H9 (cell line): ENCODE measurements at regions not wholly inside any gene's neighbourhood (a gene's known extent, or its start where the extent isn't known, plus 50 kb on each side); places are given as distances from the start of the nearest gene placed in this dataset.

Experiments used
- DNase-seq: peaks from one replicate; pipeline ENCODE4 v3.0.0-alpha.2; 2017
- H2AFZ ChIP-seq: one replicate; pipeline ENCODE4 v1.6.1; 2013; ENCODE audit warnings: mild to moderate bottlenecking, low read length, control low read depth, moderate library complexity
- H2AK5ac ChIP-seq: 2 replicates; pipeline ENCODE4 v1.6.1; 2013; ENCODE audit warnings: low read length, control low read depth, mixed read lengths; ENCODE audit not compliant: insufficient read length
- H2BK120ac ChIP-seq: one replicate; pipeline ENCODE4 v1.6.1; 2013; ENCODE audit warnings: low read depth, mild to moderate bottlenecking, low read length, control low read depth, inconsistent platforms; ENCODE audit not compliant: poor library complexity, severe bottlenecking
- H2BK12ac ChIP-seq: 2 replicates; pipeline ENCODE4 v1.6.1; 2013; ENCODE audit warnings: low read length, control low read depth, mixed read lengths, low read depth; ENCODE audit not compliant: insufficient read length
- H2BK15ac ChIP-seq: 2 replicates; pipeline ENCODE4 v1.6.1; 2013; ENCODE audit warnings: low read depth, low read length, control low read depth
- H2BK20ac ChIP-seq: one replicate; pipeline ENCODE4 v1.6.1; 2013; ENCODE audit warnings: low read depth, mild to moderate bottlenecking, low read length, control low read depth, inconsistent platforms; ENCODE audit not compliant: poor library complexity, severe bottlenecking
- H2BK5ac ChIP-seq: 2 replicates; pipeline ENCODE4 v1.6.1; 2013; ENCODE audit warnings: low read length, control low read depth, mixed read lengths; ENCODE audit not compliant: insufficient read length
- H3K14ac ChIP-seq: 2 replicates; pipeline ENCODE4 v1.6.1; 2013; ENCODE audit warnings: low read length, control low read depth; ENCODE audit not compliant: insufficient read depth
- H3K18ac ChIP-seq: 2 replicates; pipeline ENCODE4 v1.6.1; 2013; ENCODE audit warnings: low read depth, mild to moderate bottlenecking, mixed read lengths, low read length, control low read depth; ENCODE audit not compliant: insufficient read length
- H3K23ac ChIP-seq: 2 replicates; pipeline ENCODE4 v1.6.1; 2013; ENCODE audit warnings: low read length, control low read depth, mixed read lengths, low read depth; ENCODE audit not compliant: insufficient read length
- H3K23me2 ChIP-seq: 2 replicates; pipeline ENCODE4 v1.6.1; 2013; ENCODE audit warnings: low read depth, mild to moderate bottlenecking, mixed read lengths, low read length, control low read depth; ENCODE audit not compliant: insufficient read length, poor library complexity, severe bottlenecking
- H3K27ac ChIP-seq: 2 replicates; pipeline ENCODE4 v1.5.1; 2013; ENCODE audit warnings: low read length, control low read depth, mixed read lengths, low read depth; ENCODE audit not compliant: insufficient read length
- H3K27me3 ChIP-seq: 2 replicates; pipeline ENCODE4 v1.6.1; 2013; ENCODE audit warnings: low read length, control low read depth, inconsistent platforms; ENCODE audit not compliant: insufficient read depth
- H3K4ac ChIP-seq: 2 replicates; pipeline ENCODE4 v1.6.1; 2013; ENCODE audit warnings: low read depth, mild to moderate bottlenecking, control low read depth, inconsistent platforms, low read length, moderate library complexity
- H3K4me1 ChIP-seq: 2 replicates; pipeline ENCODE4 v1.6.1; 2013; ENCODE audit warnings: low read length, control low read depth, inconsistent platforms; ENCODE audit not compliant: insufficient read depth
- H3K4me2 ChIP-seq: 2 replicates; pipeline ENCODE4 v1.6.1; 2013; ENCODE audit warnings: low read length, control low read depth, mixed read lengths; ENCODE audit not compliant: insufficient read length, insufficient read depth
- H3K56ac ChIP-seq: 2 replicates; pipeline ENCODE4 v1.6.1; 2013; ENCODE audit warnings: low read depth, mild to moderate bottlenecking, mixed read lengths, low read length, control low read depth; ENCODE audit not compliant: insufficient read length
- H3K79me1 ChIP-seq: 2 replicates; pipeline ENCODE4 v1.6.1; 2013; ENCODE audit warnings: low read depth, mild to moderate bottlenecking, moderate library complexity, low read length, control low read depth, inconsistent platforms; ENCODE audit not compliant: insufficient read depth, poor library complexity, severe bottlenecking
- H3K79me2 ChIP-seq: 2 replicates; pipeline ENCODE4 v1.6.1; 2013; ENCODE audit warnings: low read length, control low read depth, inconsistent platforms; ENCODE audit not compliant: insufficient read depth
- H3K9ac ChIP-seq: 2 replicates; pipeline ENCODE4 v1.6.1; 2013; ENCODE audit warnings: low read length, control low read depth, mixed read lengths; ENCODE audit not compliant: insufficient read length; ENCODE audit errors: extremely low read depth
- H3K9me3 ChIP-seq: one replicate; pipeline ENCODE4 v1.6.1; 2013; ENCODE audit warnings: low read depth, low read length, inconsistent platforms; ENCODE audit not compliant: control insufficient read depth
- H3T11ph ChIP-seq: one replicate; pipeline ENCODE4 v1.6.1; 2013; ENCODE audit warnings: mild to moderate bottlenecking, low read length, control low read depth, inconsistent platforms
- H4K20me1 ChIP-seq: one replicate; pipeline ENCODE4 v1.6.1; 2013; ENCODE audit not compliant: control insufficient read depth, insufficient read length, insufficient read depth
- H4K5ac ChIP-seq: 2 replicates; pipeline ENCODE4 v1.6.1; 2013; ENCODE audit warnings: low read depth, mild to moderate bottlenecking, mixed read lengths, low read length, control low read depth; ENCODE audit not compliant: insufficient read length
- H4K8ac ChIP-seq: replicated peaks from 2 replicates; pipeline ENCODE4 v1.6.1; 2013; ENCODE audit warnings: low read length, control low read depth, mixed read lengths, low read depth; ENCODE audit not compliant: insufficient read length
- H4K91ac ChIP-seq: 2 replicates; pipeline ENCODE4 v1.6.1; 2013; ENCODE audit warnings: low read depth, mild to moderate bottlenecking, moderate library complexity, mixed read lengths, low read length, control low read depth; ENCODE audit not compliant: insufficient read length
- H3K27ac Mint-ChIP-seq, 3 experiments: 2 replicates in 2 of 3; 3 replicates in 1 of 3; pipeline ENCODE4 v1.8.0; 2020 to 2021; ENCODE audit warnings: mixed read lengths in 3 of 3, mild to moderate bottlenecking in 1 of 3, moderate library complexity in 1 of 3
- H3K27me3 Mint-ChIP-seq: 2 replicates; pipeline ENCODE4 v1.8.0; 2021; ENCODE audit warnings: low read depth, mild to moderate bottlenecking, moderate library complexity, mixed read lengths
- H3K36me3 Mint-ChIP-seq, 3 experiments: 2 replicates in 2 of 3; 3 replicates in 1 of 3; pipeline ENCODE4 v1.8.0; 2020 to 2021; ENCODE audit warnings: low read depth in 3 of 3, mixed read lengths in 3 of 3; ENCODE audit not compliant: insufficient read depth in 1 of 3
- H3K4me1 Mint-ChIP-seq, 2 experiments: 2 replicates each; pipeline ENCODE4 v1.8.0; 2020; ENCODE audit warnings: mixed read lengths in 2 of 2
- H3K4me3 Mint-ChIP-seq, 2 experiments: 2 replicates in 1 of 2; 3 replicates in 1 of 2; pipeline ENCODE4 v1.8.0; 2020 to 2021; ENCODE audit warnings: mild to moderate bottlenecking in 2 of 2, mixed read lengths in 2 of 2, moderate library complexity in 1 of 2
- H3K9me3 Mint-ChIP-seq, 2 experiments: 2 replicates in 1 of 2; 3 replicates in 1 of 2; pipeline ENCODE4 v1.8.0; 2020; ENCODE audit warnings: mild to moderate bottlenecking in 2 of 2, mixed read lengths in 2 of 2, moderate library complexity in 1 of 2
- whole genome bisulfite sequencing: extraction: QIAGEN DNeasy Blood & Tissue Kit; methylation state at CpG from one replicate; pipeline ENCODE4 v1.1.7; 2013; ENCODE audit warnings: missing lambda C conversion rate, low lambda C conversion rate, mixed read lengths; ENCODE audit not compliant: insufficient read length; ENCODE audit errors: extremely low coverage; 5-methylcytosine and 5-hydroxymethylcytosine counted together
- TF ChIP-seq, protein P1 (sequence below): fragments of 200-600 bp; sonication (generic); conservative IDR thresholded peaks from 3 replicates; pipeline ENCODE4 v1.8.0; 2021; ENCODE audit warnings: antibody characterized with exemption, mild to moderate bottlenecking

DNA sequence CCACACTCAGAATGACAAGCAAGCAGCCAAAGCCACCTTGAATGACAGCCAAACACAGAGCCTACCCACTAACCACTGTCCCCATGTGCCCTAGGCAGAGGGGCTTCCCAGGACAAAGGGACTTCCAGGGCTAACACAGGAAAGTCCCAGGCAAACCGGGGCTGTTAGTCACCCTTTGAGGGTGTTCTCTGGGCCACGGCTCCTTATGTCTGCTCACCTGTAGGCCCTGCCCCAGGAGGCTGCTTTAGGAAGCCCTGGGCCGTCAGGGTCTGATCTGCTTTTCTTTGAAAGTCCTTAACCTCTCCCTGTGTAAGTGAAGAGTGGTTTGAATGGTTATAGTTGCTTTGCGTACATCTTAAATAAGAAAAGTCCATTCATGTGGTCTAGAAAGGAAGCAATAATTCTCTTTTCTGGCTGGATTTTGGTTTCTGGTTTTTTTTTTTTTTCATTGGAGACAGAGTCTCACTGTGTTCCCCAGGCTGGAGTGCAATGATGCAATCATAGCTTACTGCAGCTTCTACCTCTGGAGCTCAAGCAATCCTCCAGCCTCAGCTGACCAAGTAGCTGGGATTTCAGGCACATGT, 161.4 kb downstream of the EFNB2 start:
- Histone ChIP-seq H4K5ac (no peak overlapping the region), H3K9ac (no peak overlapping the region), H3K4me1 (no peaks in the 10 kb centered on the region), H3K23ac (no peak overlapping the region), H3K4ac (no peak overlapping the region), H2AFZ (no peak overlapping the region), H3K79me2 (no peaks in the 10 kb centered on the region), H3K4me2 (no peak overlapping the region), H3K27me3 (no peaks in the 10 kb centered on the region), H3K14ac (no peak overlapping the region), H3T11ph (no peak overlapping the region), H3K56ac (no peak overlapping the region), H4K91ac (no peak overlapping the region), H2BK20ac (no peak overlapping the region), H2BK15ac (no peak overlapping the region), H2BK120ac (no peak overlapping the region), H3K9me3 (no peaks in the 10 kb centered on the region), H2AK5ac (no peak overlapping the region), H3K23me2 (no peaks in the 10 kb centered on the region), H3K18ac (no peak overlapping the region), H3K79me1 (no peaks in the 10 kb centered on the region), H2BK12ac (no peak overlapping the region), H4K8ac (no peak overlapping the region), H2BK5ac (no peak overlapping the region), H4K20me1 (no peaks in the 10 kb centered on the region), H3K27ac (no peak overlapping the region)
- Mint-ChIP-seq H3K4me3 (no peak overlapping the region), H3K27me3 (peaks cover 1% of the 10 kb centered on the region; the same call in 1 of the 2 replicates), H3K4me1 (peaks cover 3% of the 10 kb centered on the region in 2 experiments; a peak in 2 of 4 replicates), H3K36me3 (no peaks in the 10 kb centered on the region), H3K27ac (no peak overlapping the region), H3K9me3 (no peaks in the 10 kb centered on the region; a peak in 1 of 5 replicates)
- TF ChIP-seq, protein P1, sequence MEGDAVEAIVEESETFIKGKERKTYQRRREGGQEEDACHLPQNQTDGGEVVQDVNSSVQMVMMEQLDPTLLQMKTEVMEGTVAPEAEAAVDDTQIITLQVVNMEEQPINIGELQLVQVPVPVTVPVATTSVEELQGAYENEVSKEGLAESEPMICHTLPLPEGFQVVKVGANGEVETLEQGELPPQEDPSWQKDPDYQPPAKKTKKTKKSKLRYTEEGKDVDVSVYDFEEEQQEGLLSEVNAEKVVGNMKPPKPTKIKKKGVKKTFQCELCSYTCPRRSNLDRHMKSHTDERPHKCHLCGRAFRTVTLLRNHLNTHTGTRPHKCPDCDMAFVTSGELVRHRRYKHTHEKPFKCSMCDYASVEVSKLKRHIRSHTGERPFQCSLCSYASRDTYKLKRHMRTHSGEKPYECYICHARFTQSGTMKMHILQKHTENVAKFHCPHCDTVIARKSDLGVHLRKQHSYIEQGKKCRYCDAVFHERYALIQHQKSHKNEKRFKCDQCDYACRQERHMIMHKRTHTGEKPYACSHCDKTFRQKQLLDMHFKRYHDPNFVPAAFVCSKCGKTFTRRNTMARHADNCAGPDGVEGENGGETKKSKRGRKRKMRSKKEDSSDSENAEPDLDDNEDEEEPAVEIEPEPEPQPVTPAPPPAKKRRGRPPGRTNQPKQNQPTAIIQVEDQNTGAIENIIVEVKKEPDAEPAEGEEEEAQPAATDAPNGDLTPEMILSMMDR = no peak
- WGBS = no CpG with 5 or more reads among the region's 4 CpGs
- DNase-seq = no peak
